ENCODE measurements at regions not wholly inside any gene's neighbourhood (a gene's known extent, or its start where the extent isn't known, plus 50 kb on each side); places are given as distances from the start of the nearest gene placed in this dataset.

- Histone ChIP-seq H3K9me3 (ENCODE audit: control extremely low read depth in 1 of 5, control insufficient read depth in 4 of 5, insufficient read depth in 2 of 5, low read depth in 1 of 5, low read length in 4 of 5) (no peaks in the 10 kb centered on the region), H3K27me3 (replicated peaks in 2 of 5; ENCODE audit: control insufficient read depth in 4 of 5, insufficient read depth in 5 of 5, low read length in 4 of 5) (peaks cover 0 to 54% (median 14%) of the 10 kb centered on the region in 5 experiments), H3K4me3 (ENCODE audit: control insufficient read depth in 1 of 7, extremely low read depth in 1 of 7, insufficient read depth in 4 of 7, low read depth in 2 of 7, low read length in 6 of 7) (no peak overlapping the region), H3K4me1 (ENCODE audit: control extremely low read depth in 1 of 4, control insufficient read depth in 4 of 4, insufficient read depth in 4 of 4, low read length in 3 of 4) (no peaks in the 10 kb centered on the region), H3K27ac (ENCODE audit: insufficient read depth in 1 of 2, low read depth in 1 of 2, low read length in 2 of 2, poor library complexity in 1 of 2, severe bottlenecking in 2 of 2) (no peak overlapping the region), H3K36me3 (ENCODE audit: control insufficient read depth in 4 of 4, insufficient read depth in 4 of 4, low read length in 3 of 4) (no peaks in the 10 kb centered on the region)
- POLR2A ChIA-PET, result no interaction called here
- no peak for DNase-seq
- CTCF ChIA-PET, result no interaction called here
Measured at GRCh38 chr18:67282796-67283195, 233.7 kb downstream of the DSEL start.

- H3K9me3 ChIP-seq (ENCODE audit: control extremely low read depth in 1 of 5, control insufficient read depth in 4 of 5, insufficient read depth in 2 of 5, low read depth in 1 of 5, low read length in 4 of 5), result no peaks in the 10 kb centered on the region
- no peak overlapping the region for H3K4me3 ChIP-seq (ENCODE audit: control insufficient read depth in 1 of 7, extremely low read depth in 1 of 7, insufficient read depth in 4 of 7, low read depth in 2 of 7, low read length in 6 of 7)
- no peak overlapping the region for H3K27ac ChIP-seq (ENCODE audit: insufficient read depth in 1 of 2, low read depth in 1 of 2, low read length in 2 of 2, poor library complexity in 1 of 2, severe bottlenecking in 2 of 2)
- no peaks in the 10 kb centered on the region for H3K36me3 ChIP-seq (ENCODE audit: control insufficient read depth in 4 of 4, insufficient read depth in 4 of 4, low read length in 3 of 4)
- H3K27me3 ChIP-seq (replicated peaks in 2 of 5; ENCODE audit: control insufficient read depth in 4 of 5, insufficient read depth in 5 of 5, low read length in 4 of 5), result peaks cover 0 to 55% (median 14%) of the 10 kb centered on the region in 5 experiments
- POLR2A ChIA-PET, result no interaction called here
- DNase-seq, result no peak
- 88% methylated on average over 1 of the region's 1 CpG for WGBS (ENCODE audit: insufficient coverage)
- no peaks in the 10 kb centered on the region for H3K4me1 ChIP-seq (ENCODE audit: control extremely low read depth in 1 of 4, control insufficient read depth in 4 of 4, insufficient read depth in 4 of 4, low read length in 3 of 4)
- CTCF ChIA-PET, result no interaction called here
Measured at GRCh38 chr18:67281746-67282145, 234.8 kb downstream of the DSEL start.

- Histone ChIP-seq H3K4me3 (ENCODE audit: control insufficient read depth in 1 of 7, extremely low read depth in 1 of 7, insufficient read depth in 4 of 7, low read depth in 2 of 7, low read length in 6 of 7) (no peak overlapping the region), H3K36me3 (ENCODE audit: control insufficient read depth in 4 of 4, insufficient read depth in 4 of 4, low read length in 3 of 4) (no peaks in the 10 kb centered on the region), H3K27ac (ENCODE audit: insufficient read depth in 1 of 2, low read depth in 1 of 2, low read length in 2 of 2, poor library complexity in 1 of 2, severe bottlenecking in 2 of 2) (no peak overlapping the region), H3K4me1 (ENCODE audit: control extremely low read depth in 1 of 4, control insufficient read depth in 4 of 4, insufficient read depth in 4 of 4, low read length in 3 of 4) (no peaks in the 10 kb centered on the region), H3K27me3 (replicated peaks in 2 of 5; ENCODE audit: control insufficient read depth in 4 of 5, insufficient read depth in 5 of 5, low read length in 4 of 5) (peaks cover 0 to 53% (median 16%) of the 10 kb centered on the region in 5 experiments), H3K9me3 (ENCODE audit: control extremely low read depth in 1 of 5, control insufficient read depth in 4 of 5, insufficient read depth in 2 of 5, low read depth in 1 of 5, low read length in 4 of 5) (no peaks in the 10 kb centered on the region)
- ChIA-PET CTCF (no interaction called here), POLR2A (no interaction called here)
- 100% methylated on average over 2 of the region's 5 CpGs for WGBS (ENCODE audit: insufficient coverage)
- no peak for DNase-seq
Measured at GRCh38 chr18:67280486-67281242, 235.9 kb downstream of the DSEL start.

- POLR2A ChIA-PET, result no interaction called here
- H3K9me3 ChIP-seq (ENCODE audit: control extremely low read depth in 1 of 5, control insufficient read depth in 4 of 5, insufficient read depth in 2 of 5, low read depth in 1 of 5, low read length in 4 of 5), result no peaks in the 10 kb centered on the region
- no peaks in the 10 kb centered on the region for H3K4me1 ChIP-seq (ENCODE audit: control extremely low read depth in 1 of 4, control insufficient read depth in 4 of 4, insufficient read depth in 4 of 4, low read length in 3 of 4)
- peaks cover 0 to 56% (median 16%) of the 10 kb centered on the region in 5 experiments for H3K27me3 ChIP-seq (replicated peaks in 2 of 5; ENCODE audit: control insufficient read depth in 4 of 5, insufficient read depth in 5 of 5, low read length in 4 of 5)
- no peak overlapping the region for H3K27ac ChIP-seq (ENCODE audit: insufficient read depth in 1 of 2, low read depth in 1 of 2, low read length in 2 of 2, poor library complexity in 1 of 2, severe bottlenecking in 2 of 2)
- H3K36me3 ChIP-seq (ENCODE audit: control insufficient read depth in 4 of 4, insufficient read depth in 4 of 4, low read length in 3 of 4), result no peaks in the 10 kb centered on the region
- CTCF ChIA-PET, result interaction anchor here (0.6 to 1.1 kb wide), 2 partner anchors 21 to 67 kb away, joined by 3 to 4 read pairs; no protein-coding TSS in a partner anchor
- no peak overlapping the region for H3K4me3 ChIP-seq (ENCODE audit: control insufficient read depth in 1 of 7, extremely low read depth in 1 of 7, insufficient read depth in 4 of 7, low read depth in 2 of 7, low read length in 6 of 7)
- no CpG with 5 or more reads among the region's 3 CpGs for WGBS (ENCODE audit: insufficient coverage)
- DNase-seq, result no peak
Measured at GRCh38 chr18:67279988-67280387, 236.5 kb downstream of the DSEL start.

- H3K27me3 ChIP-seq (replicated peaks in 2 of 5; ENCODE audit: control insufficient read depth in 4 of 5, insufficient read depth in 5 of 5, low read length in 4 of 5), result peaks cover 0 to 65% (median 16%) of the 10 kb centered on the region in 5 experiments
- H3K4me1 ChIP-seq (ENCODE audit: control extremely low read depth in 1 of 4, control insufficient read depth in 4 of 4, insufficient read depth in 4 of 4, low read length in 3 of 4), result no peaks in the 10 kb centered on the region
- no peaks in the 10 kb centered on the region for H3K36me3 ChIP-seq (ENCODE audit: control insufficient read depth in 4 of 4, insufficient read depth in 4 of 4, low read length in 3 of 4)
- H3K27ac ChIP-seq (ENCODE audit: insufficient read depth in 1 of 2, low read depth in 1 of 2, low read length in 2 of 2, poor library complexity in 1 of 2, severe bottlenecking in 2 of 2), result no peak overlapping the region
- POLR2A ChIA-PET, result interaction anchor here (0.6 kb wide), 1 partner anchor 1576 kb away, joined by 3 read pairs; no protein-coding TSS in a partner anchor
- no CpG with 5 or more reads among the region's 2 CpGs for whole genome bisulfite sequencing (ENCODE audit: insufficient coverage)
- H3K9me3 ChIP-seq (ENCODE audit: control extremely low read depth in 1 of 5, control insufficient read depth in 4 of 5, insufficient read depth in 2 of 5, low read depth in 1 of 5, low read length in 4 of 5), result no peaks in the 10 kb centered on the region
- DNase-seq, result no peak
- CTCF ChIA-PET, result interaction anchor here (1.1 to 1.8 kb wide), 2 partner anchors 13 to 20 kb away, joined by 3 to 4 read pairs; no protein-coding TSS in a partner anchor
- H3K4me3 ChIP-seq (ENCODE audit: control insufficient read depth in 1 of 7, extremely low read depth in 1 of 7, insufficient read depth in 4 of 7, low read depth in 2 of 7, low read length in 6 of 7), result no peak overlapping the region
Measured at GRCh38 chr18:67278984-67279383, 237.5 kb downstream of the DSEL start.

GRCh38 chr18:67276638-67277037 is 239.9 kb downstream of the DSEL start:
- H3K9me3 ChIP-seq (ENCODE audit: control extremely low read depth in 1 of 5, control insufficient read depth in 4 of 5, insufficient read depth in 2 of 5, low read depth in 1 of 5, low read length in 4 of 5), result peaks cover 0 to 4% (median 0%) of the 10 kb centered on the region in 5 experiments
- H3K4me1 ChIP-seq (ENCODE audit: control extremely low read depth in 1 of 4, control insufficient read depth in 4 of 4, insufficient read depth in 4 of 4, low read length in 3 of 4), result no peaks in the 10 kb centered on the region
- WGBS (ENCODE audit: insufficient coverage), result 0% methylated on average over 1 of the region's 4 CpGs
- H3K36me3 ChIP-seq (ENCODE audit: control insufficient read depth in 4 of 4, insufficient read depth in 4 of 4, low read length in 3 of 4), result no peaks in the 10 kb centered on the region
- POLR2A ChIA-PET, result no interaction called here
- no peak overlapping the region for H3K27ac ChIP-seq (ENCODE audit: insufficient read depth in 1 of 2, low read depth in 1 of 2, low read length in 2 of 2, poor library complexity in 1 of 2, severe bottlenecking in 2 of 2)
- CTCF ChIA-PET, result no interaction called here
- H3K4me3 ChIP-seq (ENCODE audit: control insufficient read depth in 1 of 7, extremely low read depth in 1 of 7, insufficient read depth in 4 of 7, low read depth in 2 of 7, low read length in 6 of 7), result no peak overlapping the region
- peaks cover 0 to 68% (median 26%) of the 10 kb centered on the region in 5 experiments for H3K27me3 ChIP-seq (replicated peaks in 2 of 5; ENCODE audit: control insufficient read depth in 4 of 5, insufficient read depth in 5 of 5, low read length in 4 of 5)
- DNase-seq, result no peak

- 100% methylated on average over 1 of the region's 5 CpGs for WGBS (ENCODE audit: insufficient coverage)
- peaks cover 0 to 4% (median 0%) of the 10 kb centered on the region in 5 experiments for H3K9me3 ChIP-seq (ENCODE audit: control extremely low read depth in 1 of 5, control insufficient read depth in 4 of 5, insufficient read depth in 2 of 5, low read depth in 1 of 5, low read length in 4 of 5)
- POLR2A ChIA-PET, result no interaction called here
- H3K27me3 ChIP-seq (replicated peaks in 2 of 5; ENCODE audit: control insufficient read depth in 4 of 5, insufficient read depth in 5 of 5, low read length in 4 of 5), result peaks cover 0 to 77% (median 33%) of the 10 kb centered on the region in 5 experiments
- H3K4me3 ChIP-seq (ENCODE audit: control insufficient read depth in 1 of 7, extremely low read depth in 1 of 7, insufficient read depth in 4 of 7, low read depth in 2 of 7, low read length in 6 of 7), result no peak overlapping the region
- H3K36me3 ChIP-seq (ENCODE audit: control insufficient read depth in 4 of 4, insufficient read depth in 4 of 4, low read length in 3 of 4), result no peaks in the 10 kb centered on the region
- peak in 1 of 3 donors; percentile 41 for DNase-seq
- no peaks in the 10 kb centered on the region for H3K4me1 ChIP-seq (ENCODE audit: control extremely low read depth in 1 of 4, control insufficient read depth in 4 of 4, insufficient read depth in 4 of 4, low read length in 3 of 4)
- CTCF ChIA-PET, result no interaction called here
- H3K27ac ChIP-seq (ENCODE audit: insufficient read depth in 1 of 2, low read depth in 1 of 2, low read length in 2 of 2, poor library complexity in 1 of 2, severe bottlenecking in 2 of 2), result no peak overlapping the region
Measured at GRCh38 chr18:67273288-67273687, 243.2 kb downstream of the DSEL start.
